HUES64 (cell line): ENCODE measurements at regions not wholly inside any gene's neighbourhood (a gene's known extent, or its start where the extent isn't known, plus 50 kb on each side); places are given as distances from the start of the nearest gene placed in this dataset.

Experiments used
- H3K27ac ChIP-seq: 2 replicates; pipeline ENCODE4 v1.7.0; 2013; ENCODE audit warnings: low read depth, low read length, inconsistent platforms
- H3K27me3 ChIP-seq: 2 replicates; pipeline ENCODE4 v1.6.1; 2013; ENCODE audit warnings: mild to moderate bottlenecking, low read length; ENCODE audit not compliant: insufficient read depth
- H3K36me3 ChIP-seq: 2 replicates; pipeline ENCODE4 v1.6.1; 2013; ENCODE audit warnings: mild to moderate bottlenecking, low read length; ENCODE audit not compliant: insufficient read depth
- H3K4me1 ChIP-seq: 2 replicates; pipeline ENCODE4 v1.6.1; 2013; ENCODE audit warnings: mild to moderate bottlenecking, low read length, moderate library complexity; ENCODE audit not compliant: insufficient read depth
- H3K4me3 ChIP-seq: 2 replicates; pipeline ENCODE4 v1.5.1; 2013; ENCODE audit warnings: mild to moderate bottlenecking, low read length, moderate library complexity
- H3K9ac ChIP-seq: 2 replicates; pipeline ENCODE4 v1.6.1; 2013; ENCODE audit warnings: mild to moderate bottlenecking, low read depth, low read length
- H3K9me3 ChIP-seq: 2 replicates; pipeline ENCODE4 v1.6.1; 2013; ENCODE audit warnings: low read depth, low read length; ENCODE audit not compliant: insufficient read depth
- WGBS: fragments of 150-250, 120-280 bp; methylation state at CpG from one replicate; pipeline ENCODE4 v1.1.7; 2013; ENCODE audit warnings: missing lambda C conversion rate; 5-methylcytosine and 5-hydroxymethylcytosine counted together

- no peaks in the 10 kb centered on the region for H3K27me3 ChIP-seq
- no peaks in the 10 kb centered on the region for H3K9me3 ChIP-seq
- H3K27ac ChIP-seq, result no peak overlapping the region
- 0 out of 2 replicates have a peak, but pooled peaks cover 5% of the 10 kb centered on the region for H3K4me1 ChIP-seq
- no peak overlapping the region for H3K9ac ChIP-seq
- no peak overlapping the region for H3K4me3 ChIP-seq
- 92% methylated on average over 1 of the region's 1 CpG for whole genome bisulfite sequencing
- H3K36me3 ChIP-seq, result no peaks in the 10 kb centered on the region
These were observed 514.3 kb upstream of the SEL1L start for GRCh38 chr14:82047777-82048470.

GRCh38 chr14:82052778-82053177, 519.1 kb upstream of the SEL1L start:
- H3K9me3 ChIP-seq, result no peaks in the 10 kb centered on the region
- H3K27me3 ChIP-seq, result no peaks in the 10 kb centered on the region
- H3K4me1 ChIP-seq, result 0 out of 2 replicates have a peak, but pooled peaks cover 3% of the 10 kb centered on the region
- no peaks in the 10 kb centered on the region for H3K36me3 ChIP-seq
- H3K4me3 ChIP-seq, result no peak overlapping the region
- no peak overlapping the region for H3K27ac ChIP-seq
- no peak overlapping the region for H3K9ac ChIP-seq

GRCh38 chr14:82055515-82056115, 522.0 kb upstream of the SEL1L start:
- no peak overlapping the region for H3K9ac ChIP-seq
- no peak overlapping the region for H3K4me3 ChIP-seq
- no peaks in the 10 kb centered on the region for H3K9me3 ChIP-seq
- no peak overlapping the region for H3K27ac ChIP-seq
- no peaks in the 10 kb centered on the region for H3K36me3 ChIP-seq
- no peaks in the 10 kb centered on the region for H3K27me3 ChIP-seq
- 96% methylated on average over 1 of the region's 1 CpG for WGBS
- peaks cover 8% of the 10 kb centered on the region for H3K4me1 ChIP-seq

- 25% methylated on average over 3 of the region's 3 CpGs for WGBS
- Histone ChIP-seq H3K36me3 (no peaks in the 10 kb centered on the region), H3K9me3 (no peaks in the 10 kb centered on the region), H3K9ac (no peak overlapping the region), H3K4me1 (peaks cover 9% of the 10 kb centered on the region), H3K27me3 (no peaks in the 10 kb centered on the region), H3K4me3 (no peak overlapping the region), H3K27ac (peak overlapping the region; percentile 83)
These were observed 526.6 kb upstream of the SEL1L start for GRCh38 chr14:82060219-82060618.

- Histone ChIP-seq H3K4me1 (no peaks in the 10 kb centered on the region; the same call in 1 of the 2 replicates), H3K4me3 (no peak overlapping the region), H3K36me3 (no peaks in the 10 kb centered on the region), H3K9me3 (no peaks in the 10 kb centered on the region), H3K27me3 (no peaks in the 10 kb centered on the region), H3K9ac (no peak overlapping the region), H3K27ac (no peak overlapping the region)
- WGBS, result 87% methylated on average over 8 of the region's 11 CpGs
These were observed 533.7 kb upstream of the SEL1L start for GRCh38 chr14:82067221-82067875.

- WGBS, result 84% methylated on average over 3 of the region's 3 CpGs
- H3K4me3 ChIP-seq, result no peak overlapping the region
- no peak overlapping the region for H3K9ac ChIP-seq
- H3K4me1 ChIP-seq, result no peaks in the 10 kb centered on the region; the same call in 1 of the 2 replicates
- H3K27ac ChIP-seq, result no peak overlapping the region
- no peaks in the 10 kb centered on the region for H3K36me3 ChIP-seq
- H3K27me3 ChIP-seq, result no peaks in the 10 kb centered on the region
- no peaks in the 10 kb centered on the region for H3K9me3 ChIP-seq
These were observed 536.4 kb upstream of the SEL1L start for GRCh38 chr14:82070040-82070439.

GRCh38 chr14:82070753-82071152, 537.1 kb upstream of the SEL1L start:
- WGBS, result 80% methylated on average over 3 of the region's 3 CpGs
- H3K4me1 ChIP-seq, result no peaks in the 10 kb centered on the region; the same call in 1 of the 2 replicates
- H3K27me3 ChIP-seq, result no peaks in the 10 kb centered on the region
- H3K9me3 ChIP-seq, result no peaks in the 10 kb centered on the region
- no peak overlapping the region for H3K9ac ChIP-seq
- H3K36me3 ChIP-seq, result no peaks in the 10 kb centered on the region
- H3K4me3 ChIP-seq, result no peak overlapping the region
- H3K27ac ChIP-seq, result no peak overlapping the region

- H3K9me3 ChIP-seq, result no peaks in the 10 kb centered on the region
These were observed 539.9 kb upstream of the SEL1L start for GRCh38 chr14:82073547-82073946.

GRCh38 chr14:82075566-82075965, 541.9 kb upstream of the SEL1L start:
- Histone ChIP-seq H3K4me1 (peaks cover 8% of the 10 kb centered on the region), H3K9ac (no peak overlapping the region), H3K27me3 (no peaks in the 10 kb centered on the region), H3K27ac (no peak overlapping the region), H3K9me3 (no peaks in the 10 kb centered on the region), H3K36me3 (no peaks in the 10 kb centered on the region), H3K4me3 (no peak overlapping the region)
- WGBS, result 25% methylated on average over 3 of the region's 3 CpGs

More at GRCh38 chr14:82073547-82073946, 539.9 kb upstream of the SEL1L start:
- Histone ChIP-seq H3K9ac (no peak overlapping the region), H3K36me3 (no peaks in the 10 kb centered on the region), H3K4me1 (no peaks in the 10 kb centered on the region), H3K4me3 (no peak overlapping the region), H3K27me3 (no peaks in the 10 kb centered on the region), H3K27ac (no peak overlapping the region)
- 97% methylated on average over 2 of the region's 2 CpGs for WGBS

GRCh38 chr14:82079553-82079952, 545.9 kb upstream of the SEL1L start:
- Histone ChIP-seq H3K36me3 (no peaks in the 10 kb centered on the region), H3K27me3 (no peaks in the 10 kb centered on the region), H3K9ac (no peak overlapping the region), H3K4me3 (no peak overlapping the region), H3K9me3 (no peaks in the 10 kb centered on the region), H3K27ac (peak overlapping the region; percentile 56; the same call in 1 of the 2 replicates), H3K4me1 (peaks cover 38% of the 10 kb centered on the region)
- WGBS, result 96% methylated on average over 2 of the region's 3 CpGs

- no peaks in the 10 kb centered on the region for H3K9me3 ChIP-seq
- H3K36me3 ChIP-seq, result no peaks in the 10 kb centered on the region
- no peak overlapping the region; the same call in 1 of the 2 replicates for H3K4me3 ChIP-seq
- 3% methylated on average over 4 of the region's 4 CpGs for WGBS
- H3K27me3 ChIP-seq, result no peaks in the 10 kb centered on the region
- H3K4me1 ChIP-seq, result peaks cover 38% of the 10 kb centered on the region
- H3K9ac ChIP-seq, result no peak overlapping the region
- H3K27ac ChIP-seq, result peak overlapping the region; percentile 56; the same call in 1 of the 2 replicates
These were observed 546.7 kb upstream of the SEL1L start for GRCh38 chr14:82080370-82080769.
